K562 (cell line): ENCODE measurements at regions not wholly inside any gene's neighbourhood (a gene's known extent, or its start where the extent isn't known, plus 50 kb on each side); places are given as distances from the start of the nearest gene placed in this dataset.

Source experiments
- ATAC-seq: fragments of 200-7000 bp; cut with Tn5 transposase; 3 replicates; pipeline ENCODE4 v1.9.1; 2020; ENCODE audit warnings: moderate library complexity
- BruUV-seq: library from RNA; stranded (reverse); fragments of 400-500 nt; replicated peaks from 2 replicates; lab custom pipeline; 2021; lab: Mats Ljungman, UMichigan
- CTCF ChIA-PET: fragments of 300-600 bp; formaldehyde crosslinking; extraction: SDS; loops from one replicate; lab custom pipeline; 2021; ENCODE audit warnings: low intra/inter-chr PET ratio; lab: Yijun Ruan, JAX
- POLR2A ChIA-PET: fragments of 300-600, 350-650 bp; sonication (Branson Sonifier 250); formaldehyde crosslinking; extraction: SDS; loops from one replicate; lab custom pipeline; 2021; ENCODE audit warnings: antibody characterized with exemption, inconsistent platforms; lab: Yijun Ruan, JAX
- DNase-seq, 4 experiments: peaks; one replicate each; pipeline versions ENCODE4 v3.0.0 to v3.0.0-alpha.2; 2011 to 2018; ENCODE audit warnings: low spot score in 3 of 4, mixed read lengths in 3 of 4; ENCODE audit errors: extremely low read depth in 1 of 4
- FAIRE-seq: peaks from 2 replicates; lab custom pipeline; 2011; peaks lifted over from hg19 to GRCh38; lab: Jason Lieb, UNC
- H2AFZ ChIP-seq: 2 replicates; pipeline ENCODE4 v1.6.0; 2011; ENCODE audit warnings: low read depth, low read length, control low read depth, inconsistent platforms
- H3K27ac ChIP-seq: fragments of 200-600 bp; 3 replicates; pipeline ENCODE4 v1.8.0; 2011; ENCODE audit warnings: low read depth, mild to moderate bottlenecking, control low read depth, inconsistent platforms, low read length, moderate library complexity, mixed read lengths; ENCODE audit errors: extremely low read depth
- H3K27me3 ChIP-seq, 2 experiments: fragments of 300-600 bp in 1 of 2; 2 replicates in 1 of 2; 3 replicates in 1 of 2; pipeline versions ENCODE4 v1.6.0 to v1.8.0; 2011; ENCODE audit warnings: inconsistent platforms in 2 of 2, low read length in 2 of 2, mild to moderate bottlenecking in 1 of 2, mixed read lengths in 1 of 2, moderate library complexity in 1 of 2; ENCODE audit not compliant: control insufficient read depth in 2 of 2, insufficient read depth in 2 of 2
- H3K36me3 ChIP-seq: fragments of 300-600 bp; 3 replicates; pipeline ENCODE4 v1.8.0; 2011; ENCODE audit warnings: mild to moderate bottlenecking, low read length, inconsistent platforms; ENCODE audit not compliant: control insufficient read depth, insufficient read depth
- H3K4me1 ChIP-seq, 2 experiments: fragments of 200-600 bp in 1 of 2; replicated peaks in 1 of 2; 2 replicates in 1 of 2; 3 replicates in 1 of 2; pipeline versions ENCODE4 v1.5.1 to v1.8.0; 2011; ENCODE audit warnings: inconsistent platforms in 2 of 2, low read length in 2 of 2, mild to moderate bottlenecking in 1 of 2, mixed read lengths in 1 of 2, moderate library complexity in 1 of 2; ENCODE audit not compliant: control insufficient read depth in 2 of 2, insufficient read depth in 2 of 2
- H3K4me2 ChIP-seq: 2 replicates; pipeline ENCODE4 v1.6.1; 2011; ENCODE audit warnings: low read length, control low read depth, inconsistent platforms, mixed read lengths; ENCODE audit not compliant: insufficient read depth
- H3K4me3 ChIP-seq: fragments of 200-600 bp; sonication (generic), shearing (Covaris generic); 2 replicates; pipeline ENCODE4 v1.5.1; 2016; ENCODE audit warnings: control low read depth, inconsistent platforms
- H3K79me2 ChIP-seq: fragments of 200-600 bp; 3 replicates; pipeline ENCODE4 v1.8.0; 2011; ENCODE audit warnings: low read length, inconsistent platforms; ENCODE audit not compliant: control insufficient read depth, insufficient read depth
- H3K9ac ChIP-seq, 2 experiments: 2 replicates each; pipeline versions ENCODE4 v1.6.0 to v1.6.1; 2011; ENCODE audit warnings: low read depth in 2 of 2, low read length in 2 of 2, control low read depth in 1 of 2, inconsistent platforms in 1 of 2, mild to moderate bottlenecking in 1 of 2, mixed read lengths in 1 of 2; ENCODE audit not compliant: insufficient read depth in 1 of 2
- H3K9me1 ChIP-seq: one replicate; pipeline ENCODE4 v1.6.0; 2011; ENCODE audit warnings: inconsistent platforms, mild to moderate bottlenecking, low read length, moderate library complexity; ENCODE audit not compliant: control insufficient read depth, insufficient read depth
- H3K9me3 ChIP-seq: replicated peaks from 2 replicates; pipeline ENCODE4 v1.5.1; 2011; ENCODE audit warnings: low read depth, low read length, inconsistent platforms; ENCODE audit not compliant: control insufficient read depth, insufficient read depth
- H4K20me1 ChIP-seq: replicated peaks from 2 replicates; pipeline ENCODE4 v1.6.1; 2011; ENCODE audit warnings: low read length, inconsistent platforms, mixed read lengths; ENCODE audit not compliant: control insufficient read depth, insufficient read depth
- CHD4 ChIP-seq: fragments of 200-600 bp; sonication (generic); IDR thresholded peaks from 3 replicates; pipeline ENCODE4 v1.6.1; 2012; ENCODE audit warnings: low read depth, mild to moderate bottlenecking, mixed read lengths, low read length, inconsistent platforms; ENCODE audit not compliant: insufficient read depth, insufficient replicate concordance, poor library complexity, severe bottlenecking
- CREB3 ChIP-seq: fragments of 450-650 bp; conservative IDR thresholded peaks from 2 replicates; pipeline ENCODE4 v1.6.1; 2016; ENCODE audit warnings: missing genetic modification characterization, low read depth, mild to moderate bottlenecking, missing compliant biosample characterization, moderate library complexity
- CSDE1 ChIP-seq, 2 experiments: fragments of 450-650 bp; IDR thresholded peaks; 2 replicates each; pipeline ENCODE4 v1.6.1; 2016; ENCODE audit warnings: mild to moderate bottlenecking in 1 of 2
- GTF2E2 ChIP-seq: fragments of 200-800 bp; sonication (Bioruptor generic); IDR thresholded peaks from 2 replicates; pipeline ENCODE4 v1.6.1; 2016; ENCODE audit warnings: missing genetic modification characterization, missing compliant biosample characterization
- KLF13 ChIP-seq: fragments of 450-650 bp; IDR thresholded peaks from 2 replicates; pipeline ENCODE4 v1.6.1; 2016; ENCODE audit warnings: missing genetic modification characterization, low read depth, mild to moderate bottlenecking, missing compliant biosample characterization, moderate library complexity, borderline replicate concordance
- MTF1 ChIP-seq: fragments of 250-450 bp; sonication (Bioruptor Pico); IDR thresholded peaks from 2 replicates; pipeline ENCODE4 v1.9.0; 2021; ENCODE audit warnings: moderate library complexity, mild to moderate bottlenecking, inconsistent platforms, borderline replicate concordance
- RERE ChIP-seq: sonication (generic); formaldehyde crosslinking; IDR thresholded peaks from 2 replicates; pipeline ENCODE4 v1.8.0; 2023; ENCODE audit warnings: missing genetic modification reagents, mild to moderate bottlenecking, borderline replicate concordance
- U2AF1 ChIP-seq: fragments of 200-400 bp; formaldehyde crosslinking; optimal IDR thresholded peaks from 2 replicates; pipeline ENCODE3; 2017; ENCODE audit warnings: mild to moderate bottlenecking, low read depth, low read length, moderate library complexity
- USF1 ChIP-seq: sonication (generic); formaldehyde crosslinking; IDR thresholded peaks from 2 replicates; pipeline ENCODE4 v1.9.0; 2022; ENCODE audit warnings: mild to moderate bottlenecking, missing genetic modification reagents
- ZFP91 ChIP-seq: sonication (generic); formaldehyde crosslinking; IDR thresholded peaks from 2 replicates; pipeline ENCODE4 v1.8.0; 2022; ENCODE audit warnings: mild to moderate bottlenecking, missing genetic modification reagents
- ZNF121 ChIP-seq: sonication (generic); formaldehyde crosslinking; conservative IDR thresholded peaks from 2 replicates; pipeline ENCODE4 v1.8.0; 2022; ENCODE audit warnings: missing genetic modification reagents
- WGBS: fragments of 100-300 bp; shearing (Covaris generic); methylation state at CpG from one replicate; pipeline ENCODE4 v1.1.6; 2016; ENCODE audit warnings: low coverage, mixed read lengths; ENCODE audit not compliant: insufficient coverage; ENCODE audit errors: missing lambda C conversion rate; 5-methylcytosine and 5-hydroxymethylcytosine counted together
- in situ Hi-C: fragments of 300-500 bp; cut with MboI; formaldehyde crosslinking; loops from 4 replicates; pipeline ENCODE4 v1.15.0; 2018; ENCODE audit warnings: inconsistent platforms, mixed read lengths
- intact Hi-C: fragments of 100-400 bp; cut with micrococcal nuclease; formaldehyde crosslinking; loops from 2 replicates; pipeline ENCODE4 v1.14.2; 2022

- Histone ChIP-seq H3K27me3 (peaks cover 36 to 54% of the 10 kb centered on the region in 2 experiments), H3K9ac (no peak overlapping the region), H3K4me1 (peaks cover 0 to 10% of the 10 kb centered on the region in 2 experiments; a peak in 2 of 5 replicates), H3K4me3 (no peak overlapping the region), H3K4me2 (no peak overlapping the region), H3K27ac (no peak overlapping the region), H2AFZ (no peak overlapping the region), H3K36me3 (no peaks in the 10 kb centered on the region), H3K79me2 (no peaks in the 10 kb centered on the region), H3K9me1 (no peaks in the 10 kb centered on the region), H3K9me3 (no peaks in the 10 kb centered on the region), H4K20me1 (no peaks in the 10 kb centered on the region)
- POLR2A ChIA-PET, result interaction anchor here (1.8 kb wide), 1 partner anchor 42 kb away, joined by 4 read pairs; no protein-coding TSS in a partner anchor
- FAIRE-seq (no peak), ATAC-seq (no peak), DNase-seq (no peak)
- 6% methylated on average over 10 of the region's 10 CpGs for WGBS
- CTCF ChIA-PET, result no interaction called here
- in situ Hi-C loops (no loop called here), intact Hi-C loops (no loop called here)
- BruUV-seq, result no TSS peak
- TF ChIP-seq CREB3, result no peak
- no peak for TF ChIP-seq ZNF121 (CRISPR knock-in tag)
- TF ChIP-seq RERE, result no peak
- no peak for TF ChIP-seq CHD4
- no peak for TF ChIP-seq USF1
- no peak for TF ChIP-seq ZFP91 (CRISPR knock-in tag)
- TF ChIP-seq U2AF1, result no peak
- TF ChIP-seq MTF1 (CRISPR knock-in tag), result no peak
- TF ChIP-seq KLF13 (tag), result no peak
- no peak for TF ChIP-seq CSDE1 (IDR thresholded peaks at IDR 0.05)
- no peak for TF ChIP-seq GTF2E2 (tag)
Measured at GRCh38 chr2:242056026-242056425, 186.5 kb downstream of the RTP5 start.
